SIG-M5 (cell line): ENCODE measurements at regions not wholly inside any gene's neighbourhood (a gene's known extent, or its start where the extent isn't known, plus 50 kb on each side); places are given as distances from the start of the nearest gene placed in this dataset.

Source experiments
- DNase-seq: peaks from one replicate; lab custom pipeline; 2025; lab: John Stamatoyannopoulos, UW

GRCh38 chr2:11016735-11017388, 105.1 kb downstream of the KCNF1 start:
- DNase-seq: no peak

GRCh38 chr2:11017921-11018320, 106.2 kb downstream of the KCNF1 start:
- DNase-seq: no peak

GRCh38 chr2:11018651-11019185, 107.0 kb downstream of the KCNF1 start:
- DNase-seq: no peak

GRCh38 chr2:11019614-11020013, 107.9 kb downstream of the KCNF1 start:
- DNase-seq: no peak

- no peak for DNase-seq
Measured at GRCh38 chr2:11022064-11022463, 110.3 kb downstream of the KCNF1 start.

GRCh38 chr2:11022591-11023273, 111.0 kb downstream of the KCNF1 start:
- no peak for DNase-seq

GRCh38 chr2:11023326-11024258, 111.9 kb downstream of the KCNF1 start:
- no peak for DNase-seq

GRCh38 chr2:11024259-11024645, 112.5 kb downstream of the KCNF1 start:
- DNase-seq: no peak

- no peak for DNase-seq
Measured at GRCh38 chr2:11024687-11025086, 113.0 kb downstream of the KCNF1 start.

- no peak for DNase-seq
Measured at GRCh38 chr2:11026286-11026921, 114.7 kb downstream of the KCNF1 start.

- no peak for DNase-seq
Measured at GRCh38 chr2:11027195-11027594, 115.5 kb downstream of the KCNF1 start.

- no peak for DNase-seq
Measured at GRCh38 chr2:11028407-11028916, 116.7 kb downstream of the KCNF1 start.

GRCh38 chr2:11029136-11029535, 117.4 kb downstream of the KCNF1 start:
- no peak for DNase-seq

- no peak for DNase-seq
Measured at GRCh38 chr2:11030036-11030435, 118.3 kb downstream of the KCNF1 start.

- DNase-seq: no peak
Measured at GRCh38 chr2:11030909-11031308, 119.2 kb downstream of the KCNF1 start.

GRCh38 chr2:11031876-11032275, 120.1 kb downstream of the KCNF1 start:
- DNase-seq: no peak

- DNase-seq: no peak
Measured at GRCh38 chr2:11032396-11032795, 120.7 kb downstream of the KCNF1 start.

- no peak for DNase-seq
Measured at GRCh38 chr2:11033114-11033513, 121.4 kb downstream of the KCNF1 start.

- no peak for DNase-seq
Measured at GRCh38 chr2:11038641-11039040, 116.6 kb upstream of the SLC66A3 start.

- DNase-seq: no peak
Measured at GRCh38 chr2:11040992-11041391, 114.3 kb upstream of the SLC66A3 start.

GRCh38 chr2:11042841-11043240, 112.4 kb upstream of the SLC66A3 start:
- DNase-seq: no peak

GRCh38 chr2:11043245-11043644, 112.0 kb upstream of the SLC66A3 start:
- no peak for DNase-seq
